ENCODE measurements at regions not wholly inside any gene's neighbourhood (a gene's known extent, or its start where the extent isn't known, plus 50 kb on each side); places are given as distances from the start of the nearest gene placed in this dataset.

DNA sequence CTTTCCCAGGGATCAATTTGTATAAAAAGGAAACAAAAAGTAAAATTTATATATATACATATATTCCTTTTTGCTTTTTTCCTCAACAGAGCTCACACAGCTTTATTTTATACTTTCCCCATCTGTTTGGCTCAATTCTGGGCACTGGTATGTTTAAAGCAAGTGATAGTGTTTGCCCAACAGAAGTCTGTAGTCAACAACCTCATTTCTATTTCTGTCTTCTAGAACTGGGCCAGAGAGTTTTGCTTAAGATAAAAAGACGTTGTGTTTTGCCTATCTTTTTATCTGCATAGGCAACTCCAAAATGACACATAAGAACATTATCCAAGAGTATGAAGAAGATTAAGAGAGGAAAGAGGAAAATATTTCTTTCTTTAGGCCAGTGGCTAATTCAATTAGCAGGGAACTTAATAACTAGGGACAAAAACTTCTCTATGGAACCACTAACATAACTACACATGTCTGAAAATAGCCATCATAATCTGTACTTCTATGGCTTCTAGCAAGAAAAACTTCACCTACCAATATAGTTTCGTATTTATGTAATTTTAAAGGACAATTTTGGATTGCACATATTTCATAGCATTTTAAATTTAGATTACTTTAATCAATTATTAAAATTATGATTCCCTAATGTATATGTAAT is 1300.5 kb downstream of the ARAP2 start:
- WGBS (ENCODE audit: insufficient coverage): no CpG with 5 or more reads among the region's 2 CpGs
- H3K27me3 ChIP-seq (replicated peaks in 2 of 5; ENCODE audit: control insufficient read depth in 4 of 5, insufficient read depth in 5 of 5, low read length in 4 of 5): no peaks in the 10 kb centered on the region

GRCh38 chr4:34950926-34951325 is 1293.4 kb downstream of the ARAP2 start:
- ChIA-PET POLR2A (no interaction called here), CTCF (no interaction called here)
- WGBS (ENCODE audit: insufficient coverage): 95% methylated on average over 2 of the region's 2 CpGs
- H3K9me3 ChIP-seq (ENCODE audit: control extremely low read depth in 1 of 5, control insufficient read depth in 4 of 5, insufficient read depth in 2 of 5, low read depth in 1 of 5, low read length in 4 of 5): no peaks in the 10 kb centered on the region
- no peaks in the 10 kb centered on the region for H3K27me3 ChIP-seq (replicated peaks in 2 of 5; ENCODE audit: control insufficient read depth in 4 of 5, insufficient read depth in 5 of 5, low read length in 4 of 5)
- H3K4me1 ChIP-seq (ENCODE audit: control extremely low read depth in 1 of 4, control insufficient read depth in 4 of 4, insufficient read depth in 4 of 4, low read length in 3 of 4): no peaks in the 10 kb centered on the region
- DNase-seq: no peak
- no peak overlapping the region for H3K4me3 ChIP-seq (ENCODE audit: control insufficient read depth in 1 of 7, extremely low read depth in 1 of 7, insufficient read depth in 4 of 7, low read depth in 2 of 7, low read length in 6 of 7)
- H3K27ac ChIP-seq (ENCODE audit: insufficient read depth in 1 of 2, low read depth in 1 of 2, low read length in 2 of 2, poor library complexity in 1 of 2, severe bottlenecking in 2 of 2): no peak overlapping the region
- no peaks in the 10 kb centered on the region for H3K36me3 ChIP-seq (ENCODE audit: control insufficient read depth in 4 of 4, insufficient read depth in 4 of 4, low read length in 3 of 4)

More for the DNA sequence above, 1300.5 kb downstream of the ARAP2 start:
- Histone ChIP-seq H3K27ac (ENCODE audit: insufficient read depth in 1 of 2, low read depth in 1 of 2, low read length in 2 of 2, poor library complexity in 1 of 2, severe bottlenecking in 2 of 2) (no peak overlapping the region), H3K4me3 (ENCODE audit: control insufficient read depth in 1 of 7, extremely low read depth in 1 of 7, insufficient read depth in 4 of 7, low read depth in 2 of 7, low read length in 6 of 7) (no peak overlapping the region), H3K36me3 (ENCODE audit: control insufficient read depth in 4 of 4, insufficient read depth in 4 of 4, low read length in 3 of 4) (no peaks in the 10 kb centered on the region), H3K9me3 (ENCODE audit: control extremely low read depth in 1 of 5, control insufficient read depth in 4 of 5, insufficient read depth in 2 of 5, low read depth in 1 of 5, low read length in 4 of 5) (no peaks in the 10 kb centered on the region), H3K4me1 (ENCODE audit: control extremely low read depth in 1 of 4, control insufficient read depth in 4 of 4, insufficient read depth in 4 of 4, low read length in 3 of 4) (no peaks in the 10 kb centered on the region)
- DNase-seq: no peak
- ChIA-PET CTCF (no interaction called here), POLR2A (no interaction called here)

DNA sequence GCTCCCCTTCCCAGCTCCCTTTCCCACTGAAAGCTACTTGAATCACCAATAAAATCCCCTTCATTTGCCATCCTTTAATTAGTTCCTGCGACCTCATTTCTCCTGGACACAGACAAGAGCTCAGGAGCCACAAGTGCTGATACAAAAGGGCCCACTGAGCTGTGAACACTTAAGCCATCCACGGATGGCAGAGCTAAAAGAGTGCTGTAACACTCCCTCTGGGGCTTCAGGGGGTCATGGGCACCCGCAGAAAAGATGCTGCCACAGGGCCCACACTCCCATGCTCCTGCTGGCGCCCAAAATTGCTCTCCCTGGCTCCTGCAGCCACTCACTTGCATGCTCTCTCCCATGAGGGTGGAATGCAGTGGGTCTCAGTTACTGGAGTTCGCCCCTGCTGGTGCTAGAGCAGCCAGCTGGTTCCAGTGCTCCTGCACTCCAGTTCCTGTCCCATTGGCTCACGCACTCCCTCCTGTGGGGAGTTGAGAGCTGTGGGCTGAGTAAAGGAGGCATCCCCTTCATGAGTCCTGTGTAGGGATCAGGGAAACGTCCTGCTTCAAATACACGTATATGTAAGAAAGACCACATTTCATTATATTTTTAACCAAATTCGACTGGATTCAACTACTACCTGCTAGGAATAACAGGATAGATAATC is 1291.0 kb downstream of the ARAP2 start:
- WGBS (ENCODE audit: insufficient coverage): 93% methylated on average over 7 of the region's 9 CpGs
- ChIA-PET POLR2A (no interaction called here), CTCF (no interaction called here)
- no peak for DNase-seq
- Histone ChIP-seq H3K27me3 (replicated peaks in 2 of 5; ENCODE audit: control insufficient read depth in 4 of 5, insufficient read depth in 5 of 5, low read length in 4 of 5) (no peaks in the 10 kb centered on the region), H3K27ac (ENCODE audit: insufficient read depth in 1 of 2, low read depth in 1 of 2, low read length in 2 of 2, poor library complexity in 1 of 2, severe bottlenecking in 2 of 2) (no peak overlapping the region), H3K9me3 (ENCODE audit: control extremely low read depth in 1 of 5, control insufficient read depth in 4 of 5, insufficient read depth in 2 of 5, low read depth in 1 of 5, low read length in 4 of 5) (no peaks in the 10 kb centered on the region), H3K4me1 (ENCODE audit: control extremely low read depth in 1 of 4, control insufficient read depth in 4 of 4, insufficient read depth in 4 of 4, low read length in 3 of 4) (no peaks in the 10 kb centered on the region), H3K4me3 (ENCODE audit: control insufficient read depth in 1 of 7, extremely low read depth in 1 of 7, insufficient read depth in 4 of 7, low read depth in 2 of 7, low read length in 6 of 7) (no peak overlapping the region), H3K36me3 (ENCODE audit: control insufficient read depth in 4 of 4, insufficient read depth in 4 of 4, low read length in 3 of 4) (no peaks in the 10 kb centered on the region)

DNA sequence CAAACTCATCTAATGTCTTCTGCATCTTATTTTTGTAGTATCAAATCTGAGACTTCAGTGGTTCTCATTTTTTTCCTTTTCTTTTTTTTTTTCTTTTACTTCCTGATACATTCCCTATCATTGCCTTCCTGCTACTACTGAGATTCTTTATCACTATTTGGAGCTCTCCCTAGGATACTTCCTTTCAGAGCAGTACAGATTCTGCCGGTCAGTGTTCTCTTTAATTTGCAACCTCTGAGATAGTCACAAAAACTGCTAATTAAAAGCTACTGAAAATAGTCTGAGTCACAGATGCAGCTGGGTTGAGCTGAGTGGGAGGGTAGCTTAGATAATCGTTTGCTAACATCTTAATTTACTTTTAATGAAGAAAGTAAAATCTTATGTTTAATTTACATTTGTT is 1279.7 kb downstream of the ARAP2 start:
- DNase-seq: no peak
- CTCF ChIA-PET: interaction anchor here (1.5 kb wide), 1 partner anchor 9 kb away, joined by 3 read pairs; no protein-coding TSS in a partner anchor
- H3K4me3 ChIP-seq (ENCODE audit: control insufficient read depth in 1 of 7, extremely low read depth in 1 of 7, insufficient read depth in 4 of 7, low read depth in 2 of 7, low read length in 6 of 7): no peak overlapping the region
- H3K27me3 ChIP-seq (replicated peaks in 2 of 5; ENCODE audit: control insufficient read depth in 4 of 5, insufficient read depth in 5 of 5, low read length in 4 of 5): no peaks in the 10 kb centered on the region
- no peaks in the 10 kb centered on the region for H3K36me3 ChIP-seq (ENCODE audit: control insufficient read depth in 4 of 4, insufficient read depth in 4 of 4, low read length in 3 of 4)
- WGBS (ENCODE audit: insufficient coverage): no CpG with 5 or more reads among the region's 2 CpGs
- no peak overlapping the region for H3K27ac ChIP-seq (ENCODE audit: insufficient read depth in 1 of 2, low read depth in 1 of 2, low read length in 2 of 2, poor library complexity in 1 of 2, severe bottlenecking in 2 of 2)
- POLR2A ChIA-PET: no interaction called here
- H3K9me3 ChIP-seq (ENCODE audit: control extremely low read depth in 1 of 5, control insufficient read depth in 4 of 5, insufficient read depth in 2 of 5, low read depth in 1 of 5, low read length in 4 of 5): no peaks in the 10 kb centered on the region
- H3K4me1 ChIP-seq (ENCODE audit: control extremely low read depth in 1 of 4, control insufficient read depth in 4 of 4, insufficient read depth in 4 of 4, low read length in 3 of 4): no peaks in the 10 kb centered on the region

GRCh38 chr4:34972189-34972588 is 1272.1 kb downstream of the ARAP2 start:
- no peak for DNase-seq
- H3K27ac ChIP-seq (ENCODE audit: insufficient read depth in 1 of 2, low read depth in 1 of 2, low read length in 2 of 2, poor library complexity in 1 of 2, severe bottlenecking in 2 of 2): no peak overlapping the region
- H3K27me3 ChIP-seq (replicated peaks in 2 of 5; ENCODE audit: control insufficient read depth in 4 of 5, insufficient read depth in 5 of 5, low read length in 4 of 5): no peaks in the 10 kb centered on the region
- H3K4me1 ChIP-seq (ENCODE audit: control extremely low read depth in 1 of 4, control insufficient read depth in 4 of 4, insufficient read depth in 4 of 4, low read length in 3 of 4): no peaks in the 10 kb centered on the region
- no peaks in the 10 kb centered on the region for H3K36me3 ChIP-seq (ENCODE audit: control insufficient read depth in 4 of 4, insufficient read depth in 4 of 4, low read length in 3 of 4)
- no CpG with 5 or more reads among the region's 3 CpGs for WGBS (ENCODE audit: insufficient coverage)
- H3K9me3 ChIP-seq (ENCODE audit: control extremely low read depth in 1 of 5, control insufficient read depth in 4 of 5, insufficient read depth in 2 of 5, low read depth in 1 of 5, low read length in 4 of 5): no peaks in the 10 kb centered on the region
- H3K4me3 ChIP-seq (ENCODE audit: control insufficient read depth in 1 of 7, extremely low read depth in 1 of 7, insufficient read depth in 4 of 7, low read depth in 2 of 7, low read length in 6 of 7): no peak overlapping the region
- ChIA-PET CTCF (no interaction called here), POLR2A (interaction anchor here (0.6 kb wide), 1 partner anchor 46 kb away, joined by 3 read pairs; no protein-coding TSS in a partner anchor)

DNA sequence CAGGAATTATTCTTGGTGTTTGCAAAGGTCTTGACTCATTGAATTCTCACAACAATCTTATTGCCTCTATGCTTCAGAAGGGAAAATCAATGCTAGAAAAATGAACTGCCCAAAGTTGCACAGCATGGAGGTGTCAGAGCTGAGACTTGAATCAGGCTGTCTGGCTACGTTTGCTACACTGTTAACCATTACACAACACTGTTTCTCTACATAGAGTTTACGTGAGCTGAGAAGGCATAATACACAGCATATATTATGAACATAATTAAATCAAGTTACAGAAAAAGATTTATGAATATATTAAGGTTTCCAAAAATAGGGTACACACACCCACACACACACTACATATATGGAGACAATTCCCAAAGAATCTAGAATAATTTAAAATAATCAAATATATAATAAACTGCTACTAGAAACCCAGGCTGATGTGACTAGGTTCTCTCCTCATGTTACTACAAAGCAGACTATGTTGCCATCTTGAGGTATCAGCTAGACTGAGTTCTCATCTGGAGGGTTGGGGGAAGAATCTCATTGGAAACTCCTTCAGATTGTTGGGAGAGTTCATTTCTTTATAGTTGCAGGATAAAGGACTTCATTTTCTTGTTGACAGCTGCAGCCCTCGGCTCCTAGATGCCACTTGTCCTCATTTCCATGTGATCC is 1270.5 kb downstream of the ARAP2 start:
- POLR2A ChIA-PET: no interaction called here
- Histone ChIP-seq H3K9me3 (ENCODE audit: control extremely low read depth in 1 of 5, control insufficient read depth in 4 of 5, insufficient read depth in 2 of 5, low read depth in 1 of 5, low read length in 4 of 5) (no peaks in the 10 kb centered on the region), H3K27ac (ENCODE audit: insufficient read depth in 1 of 2, low read depth in 1 of 2, low read length in 2 of 2, poor library complexity in 1 of 2, severe bottlenecking in 2 of 2) (no peak overlapping the region), H3K4me1 (ENCODE audit: control extremely low read depth in 1 of 4, control insufficient read depth in 4 of 4, insufficient read depth in 4 of 4, low read length in 3 of 4) (no peaks in the 10 kb centered on the region), H3K4me3 (ENCODE audit: control insufficient read depth in 1 of 7, extremely low read depth in 1 of 7, insufficient read depth in 4 of 7, low read depth in 2 of 7, low read length in 6 of 7) (no peak overlapping the region), H3K36me3 (ENCODE audit: control insufficient read depth in 4 of 4, insufficient read depth in 4 of 4, low read length in 3 of 4) (no peaks in the 10 kb centered on the region), H3K27me3 (replicated peaks in 2 of 5; ENCODE audit: control insufficient read depth in 4 of 5, insufficient read depth in 5 of 5, low read length in 4 of 5) (no peaks in the 10 kb centered on the region)
- DNase-seq: no peak
- CTCF ChIA-PET: no interaction called here
- 78% methylated on average over 2 of the region's 3 CpGs for WGBS (ENCODE audit: insufficient coverage)

- Histone ChIP-seq H3K9me3 (ENCODE audit: control extremely low read depth in 1 of 5, control insufficient read depth in 4 of 5, insufficient read depth in 2 of 5, low read depth in 1 of 5, low read length in 4 of 5) (no peaks in the 10 kb centered on the region), H3K4me3 (ENCODE audit: control insufficient read depth in 1 of 7, extremely low read depth in 1 of 7, insufficient read depth in 4 of 7, low read depth in 2 of 7, low read length in 6 of 7) (no peak overlapping the region), H3K27me3 (replicated peaks in 2 of 5; ENCODE audit: control insufficient read depth in 4 of 5, insufficient read depth in 5 of 5, low read length in 4 of 5) (no peaks in the 10 kb centered on the region), H3K27ac (ENCODE audit: insufficient read depth in 1 of 2, low read depth in 1 of 2, low read length in 2 of 2, poor library complexity in 1 of 2, severe bottlenecking in 2 of 2) (no peak overlapping the region), H3K36me3 (ENCODE audit: control insufficient read depth in 4 of 4, insufficient read depth in 4 of 4, low read length in 3 of 4) (no peaks in the 10 kb centered on the region), H3K4me1 (ENCODE audit: control extremely low read depth in 1 of 4, control insufficient read depth in 4 of 4, insufficient read depth in 4 of 4, low read length in 3 of 4) (no peaks in the 10 kb centered on the region)
- ChIA-PET POLR2A (no interaction called here), CTCF (no interaction called here)
- DNase-seq: no peak
These were observed 1270.0 kb downstream of the ARAP2 start for GRCh38 chr4:34974313-34974680.

All from common myeloid progenitor, CD34-positive (primary cell).